ENCODE measurements at regions not wholly inside any gene's neighbourhood (a gene's known extent, or its start where the extent isn't known, plus 50 kb on each side); places are given as distances from the start of the nearest gene placed in this dataset.

DNA sequence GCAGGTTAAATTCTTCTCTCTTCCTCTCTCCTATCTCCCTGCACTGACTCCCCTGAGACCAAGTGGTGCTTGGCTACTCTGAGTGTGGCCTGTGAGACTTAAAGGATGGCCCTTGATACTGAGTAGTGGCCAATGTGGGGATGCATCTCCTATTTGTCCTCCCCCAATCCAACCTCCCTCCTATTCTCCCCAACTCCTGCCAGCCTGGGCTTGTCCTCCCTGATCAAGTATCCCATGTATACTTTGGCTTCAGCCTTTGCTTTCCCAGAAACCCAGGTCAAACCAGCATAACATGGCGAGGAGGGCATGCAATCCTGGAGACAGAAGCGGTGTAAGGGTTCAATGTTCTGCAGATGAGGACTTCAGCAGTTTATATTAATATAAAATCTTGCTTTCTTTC is 77.9 kb upstream of the GRB10 start:
- H3K4me1 Mint-ChIP-seq: peaks cover 33% of the 10 kb centered on the region
- CTCF ChIA-PET: no interaction called here
- H3K9me3 Mint-ChIP-seq: peaks cover 19% of the 10 kb centered on the region
- peaks cover 8% of the 10 kb centered on the region for H3K27me3 Mint-ChIP-seq (ENCODE audit: low read depth)
- no peak for DNase-seq (ENCODE audit: low spot score)
- no peak for ATAC-seq
- POLR2A ChIA-PET: no interaction called here
- H3K4me3 Mint-ChIP-seq: no peak overlapping the region
- no peak overlapping the region for H3K27ac Mint-ChIP-seq
- H3K36me3 Mint-ChIP-seq: 0 out of 2 replicates have a peak, but pooled peaks cover 6% of the 10 kb centered on the region
- TF ChIP-seq ZNF423 (CRISPR knock-in tag; IDR thresholded peaks at IDR 0.05) (no peak), ETV6 (CRISPR knock-in tag; IDR thresholded peaks at IDR 0.05) (no peak), KAT7 (CRISPR knock-in tag; IDR thresholded peaks at IDR 0.05; ENCODE audit: borderline replicate concordance) (no peak)
- TF ChIP-seq, protein P1, sequence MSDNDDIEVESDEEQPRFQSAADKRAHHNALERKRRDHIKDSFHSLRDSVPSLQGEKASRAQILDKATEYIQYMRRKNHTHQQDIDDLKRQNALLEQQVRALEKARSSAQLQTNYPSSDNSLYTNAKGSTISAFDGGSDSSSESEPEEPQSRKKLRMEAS (CRISPR knock-in tag; IDR thresholded peaks at IDR 0.05): no peak
- TF ChIP-seq, protein P2, sequence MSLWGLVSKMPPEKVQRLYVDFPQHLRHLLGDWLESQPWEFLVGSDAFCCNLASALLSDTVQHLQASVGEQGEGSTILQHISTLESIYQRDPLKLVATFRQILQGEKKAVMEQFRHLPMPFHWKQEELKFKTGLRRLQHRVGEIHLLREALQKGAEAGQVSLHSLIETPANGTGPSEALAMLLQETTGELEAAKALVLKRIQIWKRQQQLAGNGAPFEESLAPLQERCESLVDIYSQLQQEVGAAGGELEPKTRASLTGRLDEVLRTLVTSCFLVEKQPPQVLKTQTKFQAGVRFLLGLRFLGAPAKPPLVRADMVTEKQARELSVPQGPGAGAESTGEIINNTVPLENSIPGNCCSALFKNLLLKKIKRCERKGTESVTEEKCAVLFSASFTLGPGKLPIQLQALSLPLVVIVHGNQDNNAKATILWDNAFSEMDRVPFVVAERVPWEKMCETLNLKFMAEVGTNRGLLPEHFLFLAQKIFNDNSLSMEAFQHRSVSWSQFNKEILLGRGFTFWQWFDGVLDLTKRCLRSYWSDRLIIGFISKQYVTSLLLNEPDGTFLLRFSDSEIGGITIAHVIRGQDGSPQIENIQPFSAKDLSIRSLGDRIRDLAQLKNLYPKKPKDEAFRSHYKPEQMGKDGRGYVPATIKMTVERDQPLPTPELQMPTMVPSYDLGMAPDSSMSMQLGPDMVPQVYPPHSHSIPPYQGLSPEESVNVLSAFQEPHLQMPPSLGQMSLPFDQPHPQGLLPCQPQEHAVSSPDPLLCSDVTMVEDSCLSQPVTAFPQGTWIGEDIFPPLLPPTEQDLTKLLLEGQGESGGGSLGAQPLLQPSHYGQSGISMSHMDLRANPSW (CRISPR knock-in tag; conservative IDR thresholded peaks at IDR 0.05; ENCODE audit: low read depth): no peak

GRCh38 chr7:50860174-50860573 is 77.5 kb upstream of the GRB10 start:
- Mint-ChIP-seq H3K4me1 (peaks cover 28% of the 10 kb centered on the region), H3K36me3 (0 out of 2 replicates have a peak, but pooled peaks cover 6% of the 10 kb centered on the region), H3K27ac (no peak overlapping the region), H3K4me3 (no peak overlapping the region), H3K9me3 (peaks cover 19% of the 10 kb centered on the region), H3K27me3 (ENCODE audit: low read depth) (peaks cover 12% of the 10 kb centered on the region)
- TF ChIP-seq USF1 (CRISPR knock-in tag; IDR thresholded peaks at IDR 0.05) (no peak), CBFB (CRISPR knock-in tag; IDR thresholded peaks at IDR 0.05; ENCODE audit: low read depth) (no peak), GABPB1 (CRISPR knock-in tag; IDR thresholded peaks at IDR 0.05) (no peak), NFATC4 (CRISPR knock-in tag; IDR thresholded peaks at IDR 0.05) (no peak), TP53 (CRISPR knock-in tag; IDR thresholded peaks at IDR 0.05) (no peak), FOXJ3 (CRISPR knock-in tag; IDR thresholded peaks at IDR 0.05; ENCODE audit: borderline replicate concordance) (no peak), E2F1 (CRISPR knock-in tag; IDR thresholded peaks at IDR 0.05) (no peak)
- TF ChIP-seq, protein P3, sequence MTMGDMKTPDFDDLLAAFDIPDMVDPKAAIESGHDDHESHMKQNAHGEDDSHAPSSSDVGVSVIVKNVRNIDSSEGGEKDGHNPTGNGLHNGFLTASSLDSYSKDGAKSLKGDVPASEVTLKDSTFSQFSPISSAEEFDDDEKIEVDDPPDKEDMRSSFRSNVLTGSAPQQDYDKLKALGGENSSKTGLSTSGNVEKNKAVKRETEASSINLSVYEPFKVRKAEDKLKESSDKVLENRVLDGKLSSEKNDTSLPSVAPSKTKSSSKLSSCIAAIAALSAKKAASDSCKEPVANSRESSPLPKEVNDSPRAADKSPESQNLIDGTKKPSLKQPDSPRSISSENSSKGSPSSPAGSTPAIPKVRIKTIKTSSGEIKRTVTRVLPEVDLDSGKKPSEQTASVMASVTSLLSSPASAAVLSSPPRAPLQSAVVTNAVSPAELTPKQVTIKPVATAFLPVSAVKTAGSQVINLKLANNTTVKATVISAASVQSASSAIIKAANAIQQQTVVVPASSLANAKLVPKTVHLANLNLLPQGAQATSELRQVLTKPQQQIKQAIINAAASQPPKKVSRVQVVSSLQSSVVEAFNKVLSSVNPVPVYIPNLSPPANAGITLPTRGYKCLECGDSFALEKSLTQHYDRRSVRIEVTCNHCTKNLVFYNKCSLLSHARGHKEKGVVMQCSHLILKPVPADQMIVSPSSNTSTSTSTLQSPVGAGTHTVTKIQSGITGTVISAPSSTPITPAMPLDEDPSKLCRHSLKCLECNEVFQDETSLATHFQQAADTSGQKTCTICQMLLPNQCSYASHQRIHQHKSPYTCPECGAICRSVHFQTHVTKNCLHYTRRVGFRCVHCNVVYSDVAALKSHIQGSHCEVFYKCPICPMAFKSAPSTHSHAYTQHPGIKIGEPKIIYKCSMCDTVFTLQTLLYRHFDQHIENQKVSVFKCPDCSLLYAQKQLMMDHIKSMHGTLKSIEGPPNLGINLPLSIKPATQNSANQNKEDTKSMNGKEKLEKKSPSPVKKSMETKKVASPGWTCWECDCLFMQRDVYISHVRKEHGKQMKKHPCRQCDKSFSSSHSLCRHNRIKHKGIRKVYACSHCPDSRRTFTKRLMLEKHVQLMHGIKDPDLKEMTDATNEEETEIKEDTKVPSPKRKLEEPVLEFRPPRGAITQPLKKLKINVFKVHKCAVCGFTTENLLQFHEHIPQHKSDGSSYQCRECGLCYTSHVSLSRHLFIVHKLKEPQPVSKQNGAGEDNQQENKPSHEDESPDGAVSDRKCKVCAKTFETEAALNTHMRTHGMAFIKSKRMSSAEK (CRISPR knock-in tag; IDR thresholded peaks at IDR 0.05; ENCODE audit: borderline replicate concordance): no peak
- DNase-seq (ENCODE audit: low spot score): no peak
- ChIA-PET POLR2A (no interaction called here), CTCF (no interaction called here)
- no peak for ATAC-seq

All from WTC11 (cell line).